PFSK-1 (cell line): ENCODE measurements at regions not wholly inside any gene's neighbourhood (a gene's known extent, or its start where the extent isn't known, plus 50 kb on each side); places are given as distances from the start of the nearest gene placed in this dataset.

Experiments used
- FOXP2 ChIP-seq: optimal IDR thresholded peaks from 2 replicates; pipeline ENCODE3; 2011; ENCODE audit warnings: borderline replicate concordance, control low read depth, inconsistent platforms; ENCODE audit not compliant: insufficient read depth; ENCODE audit errors: extremely low read length, extremely low read depth
- POLR2AphosphoS5 ChIP-seq: IDR thresholded peaks from 2 replicates; pipeline ENCODE4 v1.6.1; 2012; ENCODE audit warnings: low read depth, mild to moderate bottlenecking, control low read depth, low read length, moderate library complexity
- REST ChIP-seq, 2 experiments: IDR thresholded peaks; 2 replicates each; pipeline versions ENCODE4 v1.6.1 to v1.8.0; 2011 to 2012; ENCODE audit warnings: low read depth in 2 of 2, low read length in 2 of 2, control low read depth in 1 of 2, inconsistent platforms in 1 of 2, mild to moderate bottlenecking in 1 of 2, moderate library complexity in 1 of 2; ENCODE audit not compliant: insufficient read depth in 1 of 2
- SIN3A ChIP-seq: IDR thresholded peaks from 2 replicates; pipeline ENCODE4 v1.6.1; 2012; ENCODE audit warnings: mild to moderate bottlenecking, low read length, moderate library complexity, borderline replicate concordance; ENCODE audit not compliant: insufficient read depth
- TAF1 ChIP-seq: IDR thresholded peaks from 2 replicates; pipeline ENCODE4 v1.6.1; 2012; ENCODE audit warnings: low read length, control low read depth, borderline replicate concordance; ENCODE audit not compliant: insufficient read depth

DNA sequence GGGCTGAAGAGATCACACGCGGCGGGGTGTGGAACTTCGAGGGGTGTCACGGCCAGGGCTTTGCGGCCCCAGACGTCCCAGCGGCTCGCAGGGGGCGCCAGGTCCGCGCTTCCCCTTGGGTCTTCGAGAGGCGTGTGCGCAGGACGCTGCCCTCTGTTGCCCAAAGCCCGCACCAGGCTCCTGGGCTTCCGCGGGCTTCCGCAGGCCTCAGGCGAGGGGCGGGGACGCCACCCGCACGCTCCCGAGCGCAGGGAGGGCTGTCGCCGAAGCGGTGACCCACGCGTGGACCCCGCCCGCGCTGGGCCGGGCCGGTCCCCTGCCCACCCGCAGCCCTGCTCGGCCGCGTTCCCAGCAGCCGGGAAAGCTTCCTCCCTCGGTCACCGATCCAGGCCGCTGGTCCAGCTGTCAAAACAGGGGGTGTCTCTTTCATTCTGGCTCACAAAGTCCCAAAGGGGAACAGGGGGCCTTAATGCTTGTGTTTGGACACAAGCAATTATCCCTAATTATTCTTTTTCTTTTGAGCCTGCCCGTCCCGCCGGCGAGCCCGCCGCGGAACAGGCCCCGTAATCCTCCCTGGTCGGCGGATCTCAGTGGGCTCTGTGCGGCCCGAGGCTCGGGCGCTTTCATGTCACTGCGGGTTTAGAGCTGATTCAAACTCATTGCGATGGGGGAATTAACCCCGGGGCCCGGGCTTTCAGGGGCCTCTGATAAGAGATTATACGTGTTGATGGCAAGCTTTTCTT, 60.6 kb downstream of the TMEM174 start:
- TF ChIP-seq POLR2AphosphoS5, result no peak
- TF ChIP-seq TAF1, result no peak
- no peak for TF ChIP-seq REST (IDR thresholded peaks at IDR 0.05; ENCODE audit: insufficient read depth in 1 of 2, low read depth in 2 of 2, low read length in 2 of 2)
- no peak for TF ChIP-seq FOXP2
- no peak for TF ChIP-seq SIN3A
